Testis (tissue), 2 donors: ENCODE measurements at regions not wholly inside any gene's neighbourhood (a gene's known extent, or its start where the extent isn't known, plus 50 kb on each side); places are given as distances from the start of the nearest gene placed in this dataset.

ENCODE experiments used
- CTCF ChIP-seq, 3 experiments: fragments of 450-650 bp in 2 of 3; fragments of 200-600 bp in 1 of 3; sonication (generic) in 1 of 3; IDR thresholded peaks; one replicate each; pipeline ENCODE4 v1.5.1; 2016 to 2019; ENCODE audit warnings: antibody characterized with exemption in 3 of 3, mild to moderate bottlenecking in 2 of 3, moderate library complexity in 1 of 3
- POLR2A ChIP-seq: fragments of 450-650 bp; IDR thresholded peaks from one replicate; pipeline ENCODE4 v1.6.1; 2017; ENCODE audit warnings: antibody characterized with exemption, mild to moderate bottlenecking, moderate library complexity

GRCh38 chr17:77439189-77440018 lies 298.6 kb downstream of the SEC14L1 start:
- TF ChIP-seq POLR2A, result no peak
- TF ChIP-seq CTCF (IDR thresholded peaks at IDR 0.05), result no peak
